GM10266 (cell line): ENCODE measurements at regions not wholly inside any gene's neighbourhood (a gene's known extent, or its start where the extent isn't known, plus 50 kb on each side); places are given as distances from the start of the nearest gene placed in this dataset.

Experiments used
- DNase-seq: peaks from one replicate; pipeline ENCODE4 v3.0.0; 2012; ENCODE audit errors: extremely low spot score
- TF ChIP-seq, protein P1 (sequence below): IDR thresholded peaks from 2 replicates; pipeline ENCODE4 v1.5.1; 2012; ENCODE audit warnings: mild to moderate bottlenecking, low read depth; ENCODE audit not compliant: control insufficient read depth, insufficient read depth; ENCODE audit errors: missing control alignments

DNA sequence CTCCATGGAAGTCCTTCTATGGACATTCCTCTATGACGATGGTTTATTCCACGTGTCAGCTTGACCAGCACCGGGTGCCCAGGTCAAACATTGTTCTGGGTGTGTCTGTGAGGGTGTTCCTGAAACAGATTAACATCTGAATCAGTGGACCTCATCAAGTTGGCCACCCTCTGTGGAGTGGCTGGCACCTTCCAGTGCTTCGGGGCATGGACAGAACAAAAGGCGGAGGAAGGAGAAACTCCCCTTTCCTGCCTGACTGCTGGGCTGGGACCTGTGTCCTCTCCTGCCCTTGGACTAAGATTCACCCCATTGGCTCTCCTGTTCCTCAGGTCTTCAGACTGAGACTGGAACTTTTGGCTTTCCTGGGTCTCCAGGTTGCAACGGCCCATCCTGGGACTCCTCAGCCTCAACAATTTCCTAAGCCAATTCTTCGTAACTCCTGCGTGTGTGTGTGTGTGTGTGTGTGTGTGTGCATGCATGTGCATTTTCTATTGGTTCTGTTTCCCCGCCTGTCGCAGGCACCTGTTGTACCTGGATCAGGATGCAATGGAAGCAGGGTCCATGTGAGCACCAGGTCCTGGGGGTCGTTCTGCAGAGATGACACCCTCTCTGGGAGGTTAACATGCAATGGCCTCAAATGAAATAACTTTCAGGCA is 357.2 kb upstream of the SALL3 start:
- DNase-seq: no peak
- TF ChIP-seq, protein P1, sequence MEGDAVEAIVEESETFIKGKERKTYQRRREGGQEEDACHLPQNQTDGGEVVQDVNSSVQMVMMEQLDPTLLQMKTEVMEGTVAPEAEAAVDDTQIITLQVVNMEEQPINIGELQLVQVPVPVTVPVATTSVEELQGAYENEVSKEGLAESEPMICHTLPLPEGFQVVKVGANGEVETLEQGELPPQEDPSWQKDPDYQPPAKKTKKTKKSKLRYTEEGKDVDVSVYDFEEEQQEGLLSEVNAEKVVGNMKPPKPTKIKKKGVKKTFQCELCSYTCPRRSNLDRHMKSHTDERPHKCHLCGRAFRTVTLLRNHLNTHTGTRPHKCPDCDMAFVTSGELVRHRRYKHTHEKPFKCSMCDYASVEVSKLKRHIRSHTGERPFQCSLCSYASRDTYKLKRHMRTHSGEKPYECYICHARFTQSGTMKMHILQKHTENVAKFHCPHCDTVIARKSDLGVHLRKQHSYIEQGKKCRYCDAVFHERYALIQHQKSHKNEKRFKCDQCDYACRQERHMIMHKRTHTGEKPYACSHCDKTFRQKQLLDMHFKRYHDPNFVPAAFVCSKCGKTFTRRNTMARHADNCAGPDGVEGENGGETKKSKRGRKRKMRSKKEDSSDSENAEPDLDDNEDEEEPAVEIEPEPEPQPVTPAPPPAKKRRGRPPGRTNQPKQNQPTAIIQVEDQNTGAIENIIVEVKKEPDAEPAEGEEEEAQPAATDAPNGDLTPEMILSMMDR: no peak

DNA sequence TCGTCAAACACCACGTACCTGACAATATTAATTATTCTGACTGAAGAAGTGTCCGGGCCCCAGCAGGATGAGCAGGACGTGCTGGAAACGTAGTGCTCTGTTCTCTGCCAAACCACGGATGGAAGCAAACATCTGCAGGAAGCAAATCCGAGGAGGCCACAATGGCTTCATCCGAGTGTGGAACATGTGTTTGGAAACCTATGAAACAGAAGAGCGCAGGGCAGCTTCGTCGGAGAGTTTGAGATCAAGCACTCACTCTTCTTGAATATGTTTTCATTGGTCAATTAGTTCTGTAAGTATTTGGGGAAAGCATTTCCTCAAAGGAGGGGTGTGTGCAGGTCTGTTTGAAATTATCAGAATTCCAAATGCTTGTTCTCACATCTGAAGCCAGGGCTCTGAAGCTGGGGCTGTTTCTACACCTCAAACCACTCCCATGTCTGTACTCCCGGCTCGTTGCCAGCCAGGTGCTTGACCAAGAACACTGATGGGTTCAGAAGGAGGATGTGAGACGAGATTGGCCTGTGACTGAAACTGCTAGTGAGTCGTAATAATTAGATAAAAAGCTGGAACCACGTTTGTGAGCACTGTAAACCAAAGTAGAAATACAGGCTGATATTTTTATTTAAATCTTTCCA is 356.6 kb upstream of the SALL3 start:
- DNase-seq: no peak
- TF ChIP-seq, protein P1: no peak

GRCh38 chr18:78624646-78625279 is 354.9 kb upstream of the SALL3 start:
- TF ChIP-seq, protein P1: no peak
- DNase-seq: no peak

DNA sequence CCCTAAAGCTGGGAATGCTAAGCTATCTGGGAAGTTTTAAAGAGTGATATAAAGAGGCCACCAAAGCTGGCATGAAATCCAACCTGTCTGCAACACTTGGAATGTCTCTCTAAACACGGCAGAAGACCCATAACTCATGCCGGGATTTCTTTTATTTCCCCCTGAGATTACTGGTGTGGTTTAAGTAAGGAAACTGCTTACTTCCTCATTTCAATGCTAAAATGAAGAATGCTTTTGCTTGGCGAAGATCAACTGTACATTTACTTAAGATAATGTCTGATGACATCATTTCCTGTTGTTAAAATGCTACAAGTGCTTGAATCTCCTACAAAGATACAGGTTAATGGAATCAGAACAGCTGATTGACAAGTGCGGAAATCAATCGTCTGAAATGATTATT is 353.8 kb upstream of the SALL3 start:
- no peak for DNase-seq
- TF ChIP-seq, protein P1: no peak

DNA sequence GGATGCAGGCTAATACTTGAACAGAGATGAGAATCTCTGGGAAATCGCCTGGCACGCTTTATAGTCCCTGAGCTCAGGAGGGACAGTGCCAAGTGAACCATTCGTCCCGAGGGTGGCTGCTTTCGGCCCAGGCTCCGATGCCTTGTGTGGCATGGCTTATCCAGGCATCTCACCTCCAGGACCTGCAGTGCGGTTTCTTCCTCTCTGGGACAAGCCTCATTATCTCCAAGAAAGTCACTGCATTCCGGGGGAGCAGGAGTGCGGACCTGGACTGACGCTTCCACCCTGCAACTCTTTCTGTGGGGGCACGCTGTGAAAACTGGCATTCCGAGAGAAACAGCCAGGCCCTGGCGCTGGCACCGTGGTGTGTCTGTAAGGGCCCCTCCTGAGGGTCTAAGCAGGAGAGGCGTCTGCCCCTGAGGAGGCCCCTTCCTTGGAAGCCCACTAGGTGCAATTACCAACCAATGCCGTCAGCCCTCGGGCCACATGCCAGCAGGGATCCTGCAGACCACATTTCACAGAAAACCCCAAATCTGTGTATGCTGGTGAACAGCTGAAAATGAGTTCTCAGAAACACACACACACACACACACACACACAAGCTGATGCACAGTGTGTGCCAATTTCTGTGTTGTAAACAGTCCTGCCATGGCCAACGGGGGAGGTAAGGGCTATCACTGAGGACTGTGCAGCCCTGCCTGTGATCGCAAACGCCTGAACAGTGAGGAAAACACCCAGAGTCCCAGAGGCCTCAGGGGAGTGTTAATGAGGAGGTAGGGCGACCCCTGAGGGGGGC is 351.9 kb upstream of the SALL3 start:
- TF ChIP-seq, protein P1: no peak
- DNase-seq: no peak

DNA sequence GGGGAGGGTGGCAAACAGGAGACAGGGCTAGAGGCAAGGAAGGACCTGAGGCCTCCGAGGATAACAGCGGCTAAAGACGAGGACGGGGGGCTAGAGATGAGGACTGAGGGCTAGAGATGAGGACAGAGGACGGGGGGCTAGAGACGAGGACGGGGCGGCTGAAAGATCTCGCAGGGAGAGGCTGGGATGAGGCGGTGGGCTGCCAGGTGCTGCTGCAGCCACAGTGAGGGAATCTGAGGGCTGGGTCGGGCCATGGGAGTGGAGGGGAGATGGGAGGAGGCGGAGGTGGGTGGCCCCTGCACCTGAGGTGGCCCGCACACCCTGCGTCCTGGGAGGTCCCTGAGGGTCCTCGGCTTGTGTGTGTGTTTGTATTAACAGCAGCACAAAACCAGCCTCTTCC is 350.2 kb upstream of the SALL3 start:
- DNase-seq: no peak
- TF ChIP-seq, protein P1: no peak
